ENCODE measurements at regions not wholly inside any gene's neighbourhood (a gene's known extent, or its start where the extent isn't known, plus 50 kb on each side); places are given as distances from the start of the nearest gene placed in this dataset.
"Not testable (repeated sequence)": the region's sequence is repeated elsewhere in the genome, so short reads cannot be mapped to it uniquely, and the experiment has no call there.

- no peak overlapping the region for H3K27ac ChIP-seq
- H3K4me3 ChIP-seq = no peak overlapping the region
- in situ Hi-C loops (cut with MboI; ENCODE audit: low pct_ligation_motif_present in 1 of 4, low pct_unique_long_range_greater_than_20kb in 1 of 4, low sequenced_read_pairs in 3 of 4) = no loop called here
- H3K4me1 ChIP-seq = no peaks in the 10 kb centered on the region
- intact Hi-C loops (cut with DNase I; ENCODE audit: low total_unique reads) = loop anchor here (1.0 kb wide), 1 partner anchor 16 kb away; no protein-coding TSS in a partner anchor
- H3K27me3 ChIP-seq = no peaks in the 10 kb centered on the region
- TF ChIP-seq EP300 (IDR thresholded peaks at IDR 0.05; ENCODE audit: low read depth) (no peak), CTCF (IDR thresholded peaks at IDR 0.05) (no peak), POLR2AphosphoS5 (IDR thresholded peaks at IDR 0.05) (no peak), POLR2A (IDR thresholded peaks at IDR 0.05) (no peak)
- DNase-seq = no peak
- 81 to 82% methylated on average over 5 of the region's 5 CpGs for WGBS, 2 donors (ENCODE audit: low coverage in 1 of 2)
- no peaks in the 10 kb centered on the region for H3K9me3 ChIP-seq
- H3K36me3 ChIP-seq = no peaks in the 10 kb centered on the region
Measured at GRCh38 chr7:64431838-64432237, 118.1 kb downstream of the ZNF736 start.

- Histone ChIP-seq H3K36me3 (no peaks in the 10 kb centered on the region), H3K4me1 (no peaks in the 10 kb centered on the region), H3K27me3 (no peaks in the 10 kb centered on the region), H3K9me3 (no peaks in the 10 kb centered on the region), H3K27ac (no peak overlapping the region), H3K4me3 (no peak overlapping the region)
- intact Hi-C loops (cut with DNase I; ENCODE audit: low total_unique reads) (no loop called here), in situ Hi-C loops (cut with MboI; ENCODE audit: low pct_ligation_motif_present in 1 of 4, low pct_unique_long_range_greater_than_20kb in 1 of 4, low sequenced_read_pairs in 3 of 4) (no loop called here)
- TF ChIP-seq POLR2A (IDR thresholded peaks at IDR 0.05) (no peak), POLR2AphosphoS5 (IDR thresholded peaks at IDR 0.05) (no peak), EP300 (IDR thresholded peaks at IDR 0.05; ENCODE audit: low read depth) (no peak), CTCF (IDR thresholded peaks at IDR 0.05) (no peak)
- 100% methylated on average over 1 of the region's 1 CpG; no CpG with 5 or more reads in 1 of the 2 donors for WGBS, 2 donors (ENCODE audit: low coverage in 1 of 2)
- no peak for DNase-seq
Measured at GRCh38 chr7:64429232-64429631, 115.5 kb downstream of the ZNF736 start.

- H3K27ac ChIP-seq; DNase-seq; H3K9me3 ChIP-seq; H3K4me1 ChIP-seq; in situ Hi-C loops (cut with MboI; ENCODE audit: low pct_ligation_motif_present in 1 of 4, low pct_unique_long_range_greater_than_20kb in 1 of 4, low sequenced_read_pairs in 3 of 4); H3K36me3 ChIP-seq; H3K27me3 ChIP-seq; intact Hi-C loops (cut with DNase I; ENCODE audit: low total_unique reads); H3K4me3 ChIP-seq: not testable (repeated sequence)
Measured at GRCh38 chr7:64425436-64425835, 111.7 kb downstream of the ZNF736 start.

- Histone ChIP-seq H3K4me1 (no peaks in the 10 kb centered on the region), H3K4me3 (no peak overlapping the region), H3K36me3 (no peaks in the 10 kb centered on the region), H3K27me3 (no peaks in the 10 kb centered on the region), H3K27ac (no peak overlapping the region), H3K9me3 (peaks cover 0 to 3% of the 10 kb centered on the region in 2 donors)
- no peak for DNase-seq
- TF ChIP-seq POLR2AphosphoS5 (IDR thresholded peaks at IDR 0.05) (no peak), EP300 (IDR thresholded peaks at IDR 0.05; ENCODE audit: low read depth) (no peak), POLR2A (IDR thresholded peaks at IDR 0.05) (no peak), CTCF (IDR thresholded peaks at IDR 0.05) (no peak)
- 95 to 100% methylated on average over 1 to 18 of the region's 18 CpGs for WGBS, 2 donors (ENCODE audit: low coverage in 1 of 2)
- in situ Hi-C loops (cut with MboI; ENCODE audit: low pct_ligation_motif_present in 1 of 4, low pct_unique_long_range_greater_than_20kb in 1 of 4, low sequenced_read_pairs in 3 of 4) = no loop called here
- intact Hi-C loops (cut with DNase I; ENCODE audit: low total_unique reads) = no loop called here
Measured at GRCh38 chr7:64407148-64407547, 93.4 kb downstream of the ZNF736 start.
